ENCODE measurements at regions not wholly inside any gene's neighbourhood (a gene's known extent, or its start where the extent isn't known, plus 50 kb on each side); places are given as distances from the start of the nearest gene placed in this dataset.
"Not testable (repeated sequence)": the region's sequence is repeated elsewhere in the genome, so short reads cannot be mapped to it uniquely, and the experiment has no call there.

GRCh38 chr3:154668187-154668586, 238.2 kb upstream of the GPR149 start:
- H3K27me3 Mint-ChIP-seq = no peaks in the 10 kb centered on the region

GRCh38 chr3:154666542-154666941, 236.6 kb upstream of the GPR149 start:
- Mint-ChIP-seq H3K27me3 (no peaks in the 10 kb centered on the region), H3K4me3 (no peak overlapping the region), H3K36me3 (no peaks in the 10 kb centered on the region), H3K9me3 (ENCODE audit: low read depth) (no peaks in the 10 kb centered on the region), H3K4me1 (no peaks in the 10 kb centered on the region), H3K27ac (no peak overlapping the region)
- CTCF ChIA-PET = no interaction called here
- ATAC-seq = no peak
- no peak for DNase-seq

More at GRCh38 chr3:154668187-154668586, 238.2 kb upstream of the GPR149 start:
- H3K4me3 Mint-ChIP-seq = no peak overlapping the region
- no peaks in the 10 kb centered on the region for H3K4me1 Mint-ChIP-seq
- CTCF ChIA-PET = no interaction called here
- no peak for DNase-seq
- ATAC-seq = no peak
- H3K27ac Mint-ChIP-seq = no peak overlapping the region
- H3K36me3 Mint-ChIP-seq = no peaks in the 10 kb centered on the region
- H3K9me3 Mint-ChIP-seq (ENCODE audit: low read depth) = no peaks in the 10 kb centered on the region

GRCh38 chr3:154664714-154665113, 234.7 kb upstream of the GPR149 start:
- DNase-seq (no peak), ATAC-seq (no peak)
- no peaks in the 10 kb centered on the region for H3K9me3 Mint-ChIP-seq (ENCODE audit: low read depth)
- no peak overlapping the region for H3K4me3 Mint-ChIP-seq
- H3K36me3 Mint-ChIP-seq = no peaks in the 10 kb centered on the region
- no peaks in the 10 kb centered on the region for H3K27me3 Mint-ChIP-seq
- CTCF ChIA-PET = no interaction called here
- H3K4me1 Mint-ChIP-seq = no peaks in the 10 kb centered on the region
- H3K27ac Mint-ChIP-seq = no peak overlapping the region

- CTCF ChIA-PET = no interaction called here
- no peak for ATAC-seq
- H3K27ac Mint-ChIP-seq = no peak overlapping the region
- H3K4me1 Mint-ChIP-seq = no peaks in the 10 kb centered on the region
- H3K27me3 Mint-ChIP-seq = no peaks in the 10 kb centered on the region
- DNase-seq = no peak
- no peak overlapping the region for H3K4me3 Mint-ChIP-seq
- H3K36me3 Mint-ChIP-seq = no peaks in the 10 kb centered on the region
- no peaks in the 10 kb centered on the region for H3K9me3 Mint-ChIP-seq (ENCODE audit: low read depth)
These were observed 232.9 kb upstream of the GPR149 start for GRCh38 chr3:154662851-154663250.

- no peaks in the 10 kb centered on the region for H3K36me3 Mint-ChIP-seq
- CTCF ChIA-PET = no interaction called here
- DNase-seq (no peak), ATAC-seq (no peak)
- no peak overlapping the region for H3K27ac Mint-ChIP-seq
- no peaks in the 10 kb centered on the region for H3K4me1 Mint-ChIP-seq
- H3K4me3 Mint-ChIP-seq = no peak overlapping the region
- no peaks in the 10 kb centered on the region for H3K9me3 Mint-ChIP-seq (ENCODE audit: low read depth)
- no peaks in the 10 kb centered on the region for H3K27me3 Mint-ChIP-seq
These were observed 230.8 kb upstream of the GPR149 start for GRCh38 chr3:154660811-154661210.

GRCh38 chr3:154658000-154658399, 228.0 kb upstream of the GPR149 start:
- Mint-ChIP-seq H3K27ac (no peak overlapping the region), H3K4me1 (no peaks in the 10 kb centered on the region), H3K4me3 (no peak overlapping the region), H3K36me3 (no peaks in the 10 kb centered on the region), H3K27me3 (no peaks in the 10 kb centered on the region), H3K9me3 (ENCODE audit: low read depth) (no peaks in the 10 kb centered on the region)
- CTCF ChIA-PET = no interaction called here
- ATAC-seq (no peak), DNase-seq (no peak)

- CTCF ChIA-PET = no interaction called here
- H3K9me3 Mint-ChIP-seq (ENCODE audit: low read depth) = no peaks in the 10 kb centered on the region
- DNase-seq (no peak), ATAC-seq (no peak)
- H3K27ac Mint-ChIP-seq = no peak overlapping the region
- H3K36me3 Mint-ChIP-seq = no peaks in the 10 kb centered on the region
- H3K27me3 Mint-ChIP-seq = no peaks in the 10 kb centered on the region
- no peaks in the 10 kb centered on the region for H3K4me1 Mint-ChIP-seq
- H3K4me3 Mint-ChIP-seq = no peak overlapping the region
These were observed 227.2 kb upstream of the GPR149 start for GRCh38 chr3:154657218-154657617.

- CTCF ChIA-PET = no interaction called here
- DNase-seq (no peak), ATAC-seq (no peak)
- no peaks in the 10 kb centered on the region for H3K9me3 Mint-ChIP-seq (ENCODE audit: low read depth)
- no peaks in the 10 kb centered on the region for H3K27me3 Mint-ChIP-seq
- no peaks in the 10 kb centered on the region for H3K36me3 Mint-ChIP-seq
- no peak overlapping the region for H3K4me3 Mint-ChIP-seq
- H3K4me1 Mint-ChIP-seq = no peaks in the 10 kb centered on the region
- no peak overlapping the region for H3K27ac Mint-ChIP-seq
These were observed 226.5 kb upstream of the GPR149 start for GRCh38 chr3:154656486-154656885.

GRCh38 chr3:154642145-154642544, 212.2 kb upstream of the GPR149 start:
- H3K4me1 Mint-ChIP-seq = no peaks in the 10 kb centered on the region
- ATAC-seq (no peak), DNase-seq (no peak)
- H3K9me3 Mint-ChIP-seq (ENCODE audit: low read depth) = peaks cover 16% of the 10 kb centered on the region
- CTCF ChIA-PET = no interaction called here
- H3K27ac Mint-ChIP-seq = no peak overlapping the region
- no peak overlapping the region for H3K4me3 Mint-ChIP-seq
- H3K27me3 Mint-ChIP-seq = no peaks in the 10 kb centered on the region
- no peaks in the 10 kb centered on the region for H3K36me3 Mint-ChIP-seq

GRCh38 chr3:154625756-154626155, 195.8 kb upstream of the GPR149 start:
- Mint-ChIP-seq H3K36me3 (no peaks in the 10 kb centered on the region), H3K27me3 (no peaks in the 10 kb centered on the region), H3K9me3 (ENCODE audit: low read depth) (peaks cover 4% of the 10 kb centered on the region), H3K27ac (no peak overlapping the region), H3K4me1 (no peaks in the 10 kb centered on the region), H3K4me3 (no peak overlapping the region)
- ATAC-seq = no peak
- no peak for DNase-seq
- CTCF ChIA-PET = no interaction called here

GRCh38 chr3:154619621-154620020, 189.6 kb upstream of the GPR149 start:
- H3K9me3 Mint-ChIP-seq (ENCODE audit: low read depth); H3K36me3 Mint-ChIP-seq; H3K4me3 Mint-ChIP-seq; ATAC-seq; H3K27ac Mint-ChIP-seq; DNase-seq; H3K4me1 Mint-ChIP-seq; H3K27me3 Mint-ChIP-seq; CTCF ChIA-PET: not testable (repeated sequence)

GRCh38 chr3:154616298-154616697, 186.3 kb upstream of the GPR149 start:
- DNase-seq (no peak), ATAC-seq (no peak)
- no peaks in the 10 kb centered on the region for H3K4me1 Mint-ChIP-seq
- no peaks in the 10 kb centered on the region for H3K9me3 Mint-ChIP-seq (ENCODE audit: low read depth)
- CTCF ChIA-PET = no interaction called here
- H3K27ac Mint-ChIP-seq = no peak overlapping the region
- no peak overlapping the region for H3K4me3 Mint-ChIP-seq
- no peaks in the 10 kb centered on the region for H3K27me3 Mint-ChIP-seq
- no peaks in the 10 kb centered on the region for H3K36me3 Mint-ChIP-seq

- Mint-ChIP-seq H3K4me3 (no peak overlapping the region), H3K27me3 (no peaks in the 10 kb centered on the region), H3K36me3 (no peaks in the 10 kb centered on the region), H3K4me1 (no peaks in the 10 kb centered on the region), H3K27ac (no peak overlapping the region), H3K9me3 (ENCODE audit: low read depth) (no peaks in the 10 kb centered on the region)
- CTCF ChIA-PET = no interaction called here
- DNase-seq = no peak
- ATAC-seq = no peak
These were observed 185.5 kb upstream of the GPR149 start for GRCh38 chr3:154615471-154615870.

GRCh38 chr3:154614601-154615000, 184.6 kb upstream of the GPR149 start:
- Mint-ChIP-seq H3K4me1 (no peaks in the 10 kb centered on the region), H3K27ac (no peak overlapping the region), H3K27me3 (no peaks in the 10 kb centered on the region), H3K36me3 (no peaks in the 10 kb centered on the region), H3K4me3 (no peak overlapping the region), H3K9me3 (ENCODE audit: low read depth) (no peaks in the 10 kb centered on the region)
- DNase-seq = no peak
- no peak for ATAC-seq
- CTCF ChIA-PET = no interaction called here

GRCh38 chr3:154614078-154614477, 184.1 kb upstream of the GPR149 start:
- no peak overlapping the region for H3K4me3 Mint-ChIP-seq
- no peak for ATAC-seq
- CTCF ChIA-PET = no interaction called here

More at GRCh38 chr3:154614078-154614477, 184.1 kb upstream of the GPR149 start:
- Mint-ChIP-seq H3K36me3 (no peaks in the 10 kb centered on the region), H3K27me3 (no peaks in the 10 kb centered on the region), H3K9me3 (ENCODE audit: low read depth) (no peaks in the 10 kb centered on the region), H3K4me1 (no peaks in the 10 kb centered on the region), H3K27ac (no peak overlapping the region)
- DNase-seq = no peak

All from activated CD8-positive, alpha-beta memory T cell treated with anti-CD3 and anti-CD28 coated beads, Interleukin-2, amount 10 ng/mL, durations not matched to agents 7 days and 5 days (primary cell).